Neuron (in vitro differentiated cells): ENCODE measurements at regions not wholly inside any gene's neighbourhood (a gene's known extent, or its start where the extent isn't known, plus 50 kb on each side); places are given as distances from the start of the nearest gene placed in this dataset.

Experiments used
- H2AFZ ChIP-seq: one replicate; pipeline ENCODE4 v1.6.1; 2013; ENCODE audit warnings: low read depth, mild to moderate bottlenecking, inconsistent platforms, low read length, moderate library complexity
- H3K27me3 ChIP-seq: one replicate; pipeline ENCODE4 v1.6.1; 2013; ENCODE audit warnings: low read length; ENCODE audit not compliant: insufficient read depth
- H3K36me3 ChIP-seq: one replicate; pipeline ENCODE4 v1.6.1; 2013; ENCODE audit warnings: low read length; ENCODE audit not compliant: insufficient read depth
- H3K4me1 ChIP-seq: one replicate; pipeline ENCODE4 v1.6.1; 2013; ENCODE audit warnings: low read length; ENCODE audit not compliant: insufficient read depth
- H3K4me3 ChIP-seq: 2 replicates; pipeline ENCODE4 v1.5.1; 2013; ENCODE audit warnings: mild to moderate bottlenecking, low read length, moderate library complexity
- H3K9me3 ChIP-seq: one replicate; pipeline ENCODE4 v1.6.1; 2013; ENCODE audit warnings: low read length

DNA sequence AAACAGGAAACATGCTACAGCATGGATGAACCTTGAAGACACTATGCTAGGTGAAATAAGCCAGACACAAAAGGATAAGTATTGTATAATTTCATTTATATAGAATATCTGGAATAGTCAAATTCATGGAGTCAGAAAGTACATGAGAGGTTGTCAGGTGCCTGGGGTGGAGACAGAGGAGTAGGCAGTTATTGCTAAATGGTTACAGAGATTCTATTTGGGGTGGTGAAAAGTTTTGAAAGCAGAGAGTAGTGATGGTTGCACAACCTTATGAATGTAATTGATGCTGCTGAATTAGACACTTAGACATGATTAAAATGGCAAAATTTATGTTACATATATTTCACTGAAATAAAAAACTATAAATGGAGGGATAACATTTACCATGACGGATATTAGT, 197.4 kb downstream of the VAPA start:
- no peak overlapping the region for H3K4me3 ChIP-seq
- no peaks in the 10 kb centered on the region for H3K36me3 ChIP-seq
- H2AFZ ChIP-seq: no peak overlapping the region
- peaks cover 17% of the 10 kb centered on the region for H3K4me1 ChIP-seq
- no peaks in the 10 kb centered on the region for H3K9me3 ChIP-seq
- H3K27me3 ChIP-seq: no peaks in the 10 kb centered on the region

DNA sequence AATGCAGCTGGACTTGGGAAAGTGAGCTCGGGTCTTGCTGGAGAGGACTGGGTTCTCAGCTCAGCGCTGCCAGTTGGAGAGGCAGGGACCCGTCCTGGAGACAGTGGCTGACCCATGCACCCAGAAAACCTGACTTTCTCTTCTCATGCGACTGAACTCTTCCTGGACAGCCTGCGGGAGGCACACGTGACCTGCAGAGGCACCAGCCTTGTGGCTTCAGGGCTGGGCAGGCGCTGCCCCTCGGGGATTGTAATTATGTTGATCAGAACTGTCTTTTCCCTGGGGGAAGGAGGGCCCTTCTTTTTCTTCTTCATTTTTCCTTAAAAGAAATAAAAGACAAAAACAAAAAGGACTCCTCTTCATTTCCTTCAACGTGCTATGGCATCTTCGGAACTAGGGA, 198.1 kb downstream of the VAPA start:
- H3K4me3 ChIP-seq: no peak overlapping the region
- H3K4me1 ChIP-seq: peaks cover 22% of the 10 kb centered on the region
- H3K9me3 ChIP-seq: no peaks in the 10 kb centered on the region
- no peaks in the 10 kb centered on the region for H3K27me3 ChIP-seq
- no peaks in the 10 kb centered on the region for H3K36me3 ChIP-seq
- no peak overlapping the region for H2AFZ ChIP-seq

DNA sequence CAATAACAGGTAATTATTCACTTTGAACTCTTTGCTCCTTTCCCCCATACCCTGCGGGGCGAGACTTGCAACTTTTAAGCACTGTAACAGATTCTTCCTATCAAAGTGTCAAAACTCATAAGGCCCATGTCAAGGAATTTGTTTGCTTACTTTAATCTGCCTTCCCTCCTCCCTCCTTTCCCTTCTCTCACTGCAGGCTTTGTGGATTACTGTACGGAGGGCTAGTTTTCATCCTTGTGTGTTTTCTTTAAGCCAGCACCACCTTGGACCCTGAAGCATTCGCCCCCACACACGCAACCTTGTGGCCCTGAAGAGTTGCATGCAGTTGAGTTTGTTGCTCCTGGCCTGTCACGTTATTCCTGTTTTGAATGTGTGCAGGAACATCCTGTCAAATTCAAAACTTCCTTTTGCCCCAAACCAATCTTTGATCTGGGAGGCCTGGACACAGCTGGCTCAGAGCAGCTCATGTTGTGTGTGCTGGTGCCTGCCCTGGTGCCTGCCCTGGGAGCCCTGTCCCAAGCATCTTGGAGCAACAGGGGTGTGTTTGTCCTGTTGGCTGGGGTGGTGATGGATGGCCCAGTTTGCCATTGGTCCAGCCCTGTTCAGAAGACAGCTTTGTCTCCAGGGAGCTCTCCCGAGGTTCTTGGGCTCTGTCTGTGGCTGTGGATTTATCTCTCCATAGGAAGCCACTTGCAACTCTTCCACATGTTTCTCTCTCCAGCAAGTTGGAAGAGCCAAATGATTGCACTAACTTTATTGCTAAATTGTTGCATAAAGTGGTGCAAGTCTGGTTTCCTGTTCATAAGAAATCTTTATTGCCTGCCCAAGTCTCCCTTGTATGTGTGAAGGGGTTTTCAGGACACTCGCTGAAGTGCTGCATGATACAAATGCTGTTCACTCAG, 199.6 kb downstream of the VAPA start:
- H3K4me1 ChIP-seq: peaks cover 22% of the 10 kb centered on the region
- no peaks in the 10 kb centered on the region for H3K9me3 ChIP-seq
- no peaks in the 10 kb centered on the region for H3K27me3 ChIP-seq
- H3K36me3 ChIP-seq: no peaks in the 10 kb centered on the region
- H3K4me3 ChIP-seq: no peak overlapping the region
- no peak overlapping the region for H2AFZ ChIP-seq

- H3K9me3 ChIP-seq: no peaks in the 10 kb centered on the region
- no peak overlapping the region for H3K4me3 ChIP-seq
- no peak overlapping the region for H2AFZ ChIP-seq
- no peaks in the 10 kb centered on the region for H3K36me3 ChIP-seq
- peaks cover 22% of the 10 kb centered on the region for H3K4me1 ChIP-seq
- H3K27me3 ChIP-seq: no peaks in the 10 kb centered on the region
Observed at GRCh38 chr18:10114717-10115463, 201.1 kb downstream of the VAPA start.

GRCh38 chr18:10116574-10116973, 202.8 kb downstream of the VAPA start:
- Histone ChIP-seq H3K4me1 (peaks cover 22% of the 10 kb centered on the region), H3K27me3 (no peaks in the 10 kb centered on the region), H3K36me3 (no peaks in the 10 kb centered on the region), H3K4me3 (no peak overlapping the region), H3K9me3 (peaks cover 4% of the 10 kb centered on the region), H2AFZ (no peak overlapping the region)

- Histone ChIP-seq H3K36me3 (no peaks in the 10 kb centered on the region), H3K27me3 (no peaks in the 10 kb centered on the region), H3K4me3 (no peak overlapping the region), H3K4me1 (peaks cover 29% of the 10 kb centered on the region), H3K9me3 (peaks cover 4% of the 10 kb centered on the region), H2AFZ (no peak overlapping the region)
Observed at GRCh38 chr18:10119528-10119927, 205.7 kb downstream of the VAPA start.

GRCh38 chr18:10119991-10120390, 206.2 kb downstream of the VAPA start:
- H3K4me3 ChIP-seq: no peak overlapping the region
- no peaks in the 10 kb centered on the region for H3K27me3 ChIP-seq
- H2AFZ ChIP-seq: no peak overlapping the region
- no peaks in the 10 kb centered on the region for H3K36me3 ChIP-seq
- peaks cover 4% of the 10 kb centered on the region for H3K9me3 ChIP-seq
- H3K4me1 ChIP-seq: peaks cover 29% of the 10 kb centered on the region

- peaks cover 4% of the 10 kb centered on the region for H3K9me3 ChIP-seq
Observed at GRCh38 chr18:10120622-10121021, 206.8 kb downstream of the VAPA start.

GRCh38 chr18:10121028-10121427, 207.2 kb downstream of the VAPA start:
- Histone ChIP-seq H3K36me3 (no peaks in the 10 kb centered on the region), H3K4me3 (no peak overlapping the region), H3K27me3 (no peaks in the 10 kb centered on the region), H2AFZ (no peak overlapping the region), H3K9me3 (peaks cover 4% of the 10 kb centered on the region), H3K4me1 (peaks cover 30% of the 10 kb centered on the region)

More at GRCh38 chr18:10120622-10121021, 206.8 kb downstream of the VAPA start:
- peaks cover 29% of the 10 kb centered on the region for H3K4me1 ChIP-seq
- H3K4me3 ChIP-seq: no peak overlapping the region
- no peak overlapping the region for H2AFZ ChIP-seq
- H3K36me3 ChIP-seq: no peaks in the 10 kb centered on the region
- no peaks in the 10 kb centered on the region for H3K27me3 ChIP-seq

GRCh38 chr18:10121786-10122515, 208.1 kb downstream of the VAPA start:
- peaks cover 25% of the 10 kb centered on the region for H3K4me1 ChIP-seq
- H2AFZ ChIP-seq: no peak overlapping the region
- no peaks in the 10 kb centered on the region for H3K27me3 ChIP-seq

GRCh38 chr18:10122988-10123950, 209.5 kb downstream of the VAPA start:
- Histone ChIP-seq H2AFZ (no peak overlapping the region), H3K4me1 (peaks cover 25% of the 10 kb centered on the region)

More at GRCh38 chr18:10121786-10122515, 208.1 kb downstream of the VAPA start:
- Histone ChIP-seq H3K36me3 (no peaks in the 10 kb centered on the region), H3K4me3 (no peak overlapping the region), H3K9me3 (peaks cover 4% of the 10 kb centered on the region)

DNA sequence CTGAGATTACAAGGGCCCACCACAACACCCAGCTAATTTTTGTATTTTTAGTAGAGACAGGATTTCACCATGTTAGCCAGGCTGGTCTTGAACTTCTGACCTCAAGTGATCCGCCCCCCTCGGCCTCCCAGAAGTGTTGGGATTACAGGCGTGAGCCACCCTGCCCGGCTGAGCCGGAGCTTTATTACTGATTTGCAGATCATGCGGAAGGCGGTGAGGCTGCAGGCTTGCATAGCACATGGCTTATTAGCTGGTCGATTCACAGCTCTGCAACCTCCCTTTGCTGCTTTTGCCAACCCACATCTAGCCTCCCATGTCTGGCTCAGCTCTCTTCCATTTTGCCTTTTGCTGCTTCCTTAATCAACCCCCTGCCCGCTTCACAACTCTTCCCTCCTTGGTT, 210.3 kb downstream of the VAPA start:
- Histone ChIP-seq H3K9me3 (peaks cover 4% of the 10 kb centered on the region), H2AFZ (no peak overlapping the region), H3K36me3 (no peaks in the 10 kb centered on the region), H3K4me3 (no peak overlapping the region), H3K4me1 (peaks cover 25% of the 10 kb centered on the region), H3K27me3 (no peaks in the 10 kb centered on the region)

More at GRCh38 chr18:10122988-10123950, 209.5 kb downstream of the VAPA start:
- no peaks in the 10 kb centered on the region for H3K27me3 ChIP-seq
- no peak overlapping the region for H3K4me3 ChIP-seq
- peaks cover 4% of the 10 kb centered on the region for H3K9me3 ChIP-seq
- H3K36me3 ChIP-seq: no peaks in the 10 kb centered on the region
